ENCODE measurements at regions not wholly inside any gene's neighbourhood (a gene's known extent, or its start where the extent isn't known, plus 50 kb on each side); places are given as distances from the start of the nearest gene placed in this dataset.

- no peak for DNase-seq (ENCODE audit: low read depth)
- Histone ChIP-seq H3K4me3 (ENCODE audit: low read depth, low read length) (no peak overlapping the region), H3K36me3 (ENCODE audit: control insufficient read depth, insufficient read depth, low read length) (no peaks in the 10 kb centered on the region), H3K27me3 (ENCODE audit: control insufficient read depth, insufficient read depth, low read length) (peaks cover 5% of the 10 kb centered on the region)
- ChIA-PET CTCF (no interaction called here), POLR2A (no interaction called here)
- TF ChIP-seq, protein P1, sequence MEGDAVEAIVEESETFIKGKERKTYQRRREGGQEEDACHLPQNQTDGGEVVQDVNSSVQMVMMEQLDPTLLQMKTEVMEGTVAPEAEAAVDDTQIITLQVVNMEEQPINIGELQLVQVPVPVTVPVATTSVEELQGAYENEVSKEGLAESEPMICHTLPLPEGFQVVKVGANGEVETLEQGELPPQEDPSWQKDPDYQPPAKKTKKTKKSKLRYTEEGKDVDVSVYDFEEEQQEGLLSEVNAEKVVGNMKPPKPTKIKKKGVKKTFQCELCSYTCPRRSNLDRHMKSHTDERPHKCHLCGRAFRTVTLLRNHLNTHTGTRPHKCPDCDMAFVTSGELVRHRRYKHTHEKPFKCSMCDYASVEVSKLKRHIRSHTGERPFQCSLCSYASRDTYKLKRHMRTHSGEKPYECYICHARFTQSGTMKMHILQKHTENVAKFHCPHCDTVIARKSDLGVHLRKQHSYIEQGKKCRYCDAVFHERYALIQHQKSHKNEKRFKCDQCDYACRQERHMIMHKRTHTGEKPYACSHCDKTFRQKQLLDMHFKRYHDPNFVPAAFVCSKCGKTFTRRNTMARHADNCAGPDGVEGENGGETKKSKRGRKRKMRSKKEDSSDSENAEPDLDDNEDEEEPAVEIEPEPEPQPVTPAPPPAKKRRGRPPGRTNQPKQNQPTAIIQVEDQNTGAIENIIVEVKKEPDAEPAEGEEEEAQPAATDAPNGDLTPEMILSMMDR (IDR thresholded peaks at IDR 0.05; ENCODE audit: insufficient read depth, low read depth, low read length), result no peak
Observed at GRCh38 chr17:36675250-36675649, 73.9 kb downstream of the MRM1 start.

- ChIA-PET CTCF (no interaction called here), POLR2A (no interaction called here)
- no peak for DNase-seq (ENCODE audit: low read depth)
Observed at GRCh38 chr17:36675786-36676185, 74.4 kb downstream of the MRM1 start.

DNA sequence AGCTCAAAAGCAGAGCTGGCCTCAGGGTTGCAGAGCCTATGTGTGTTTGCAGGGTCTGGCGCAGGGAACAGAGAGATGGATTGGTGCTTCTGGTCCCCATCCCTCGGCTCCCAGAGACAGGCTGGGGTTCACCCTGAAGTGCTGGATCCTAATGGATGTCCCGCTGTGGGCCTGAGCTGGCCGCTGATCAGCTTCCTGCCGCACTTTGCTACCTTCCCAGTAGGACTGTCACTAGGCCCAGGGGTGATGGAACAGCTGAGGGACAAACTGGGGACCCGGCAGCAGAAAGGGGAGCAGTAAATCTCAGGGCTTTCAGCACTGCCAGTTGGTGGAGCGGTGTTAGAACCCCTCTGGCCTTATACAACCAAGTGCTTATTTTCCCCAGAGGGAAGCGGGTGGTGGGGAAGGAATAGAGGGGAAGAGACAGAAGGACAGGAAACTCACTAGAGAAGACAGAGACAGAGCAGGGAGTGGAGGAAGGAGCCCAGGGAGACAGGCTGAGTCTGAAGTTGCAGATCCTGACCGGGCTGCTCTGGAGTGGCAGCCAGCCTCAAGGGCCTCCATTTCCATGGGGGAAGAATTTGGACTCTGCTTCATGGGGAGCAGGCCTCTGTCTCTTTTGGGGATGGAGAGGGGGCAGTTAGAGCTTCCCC lies 78.6 kb downstream of the MRM1 start:
- no peaks in the 10 kb centered on the region for H3K36me3 ChIP-seq (ENCODE audit: control insufficient read depth, insufficient read depth, low read length)
- H3K27me3 ChIP-seq (ENCODE audit: control insufficient read depth, insufficient read depth, low read length), result no peaks in the 10 kb centered on the region; the same call in 1 of the 2 replicates
- H3K4me3 ChIP-seq (ENCODE audit: low read depth, low read length), result no peak overlapping the region
- ChIA-PET CTCF (no interaction called here), POLR2A (no interaction called here)
- TF ChIP-seq, protein P1 (IDR thresholded peaks at IDR 0.05; ENCODE audit: insufficient read depth, low read depth, low read length), result no peak
- DNase-seq (ENCODE audit: low read depth), result no peak

More at GRCh38 chr17:36675786-36676185, 74.4 kb downstream of the MRM1 start:
- Histone ChIP-seq H3K27me3 (ENCODE audit: control insufficient read depth, insufficient read depth, low read length) (peaks cover 4% of the 10 kb centered on the region), H3K4me3 (ENCODE audit: low read depth, low read length) (no peak overlapping the region), H3K36me3 (ENCODE audit: control insufficient read depth, insufficient read depth, low read length) (no peaks in the 10 kb centered on the region)
- TF ChIP-seq, protein P1 (IDR thresholded peaks at IDR 0.05; ENCODE audit: insufficient read depth, low read depth, low read length), result no peak

- H3K36me3 ChIP-seq (ENCODE audit: control insufficient read depth, insufficient read depth, low read length), result no peaks in the 10 kb centered on the region
- no peak overlapping the region for H3K4me3 ChIP-seq (ENCODE audit: low read depth, low read length)
- POLR2A ChIA-PET, result no interaction called here
- CTCF ChIA-PET, result no interaction called here
- H3K27me3 ChIP-seq (ENCODE audit: control insufficient read depth, insufficient read depth, low read length), result peaks cover 2% of the 10 kb centered on the region; the same call in 1 of the 2 replicates
- no peak for DNase-seq (ENCODE audit: low read depth)
- TF ChIP-seq, protein P1 (IDR thresholded peaks at IDR 0.05; ENCODE audit: insufficient read depth, low read depth, low read length), result no peak
Observed at GRCh38 chr17:36680701-36681202, 79.4 kb downstream of the MRM1 start.

DNA sequence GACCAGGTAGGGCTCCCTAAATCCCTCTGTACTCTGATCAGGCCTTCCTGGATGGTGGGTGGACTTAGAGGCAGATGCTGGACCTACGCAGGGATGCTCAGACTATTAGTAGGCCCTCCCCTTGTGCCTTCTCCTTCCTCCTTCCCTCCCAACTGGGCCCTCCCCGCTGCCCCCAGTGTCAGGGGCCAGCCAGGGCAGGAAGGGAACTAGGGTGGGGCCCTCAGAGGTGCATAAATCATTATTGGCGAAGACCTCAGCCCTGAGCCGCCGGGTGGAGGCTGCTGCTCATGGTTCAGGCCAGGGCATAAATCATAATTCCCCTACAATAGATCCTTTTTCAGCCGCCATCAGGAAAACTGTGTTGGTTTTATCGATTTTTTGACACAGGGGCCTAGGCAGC lies 81.4 kb downstream of the MRM1 start:
- Histone ChIP-seq H3K27me3 (ENCODE audit: control insufficient read depth, insufficient read depth, low read length) (peaks cover 2% of the 10 kb centered on the region; the same call in 1 of the 2 replicates), H3K36me3 (ENCODE audit: control insufficient read depth, insufficient read depth, low read length) (no peaks in the 10 kb centered on the region), H3K4me3 (ENCODE audit: low read depth, low read length) (no peak overlapping the region)
- TF ChIP-seq, protein P1 (IDR thresholded peaks at IDR 0.05; ENCODE audit: insufficient read depth, low read depth, low read length), result no peak
- POLR2A ChIA-PET, result no interaction called here
- DNase-seq (ENCODE audit: low read depth), result no peak
- CTCF ChIA-PET, result interaction anchor here (0.6 to 1.2 kb wide), 2 partner anchors 33 to 80 kb away, joined by 4 to 5 read pairs; no protein-coding TSS in a partner anchor

Measured in BJ (cell line).